PFSK-1 (cell line): ENCODE measurements at regions not wholly inside any gene's neighbourhood (a gene's known extent, or its start where the extent isn't known, plus 50 kb on each side); places are given as distances from the start of the nearest gene placed in this dataset.

Experiments used
- FOXP2 ChIP-seq: optimal IDR thresholded peaks from 2 replicates; pipeline ENCODE3; 2011; ENCODE audit warnings: borderline replicate concordance, control low read depth, inconsistent platforms; ENCODE audit not compliant: insufficient read depth; ENCODE audit errors: extremely low read length, extremely low read depth
- POLR2AphosphoS5 ChIP-seq: IDR thresholded peaks from 2 replicates; pipeline ENCODE4 v1.6.1; 2012; ENCODE audit warnings: low read depth, mild to moderate bottlenecking, control low read depth, low read length, moderate library complexity
- SIN3A ChIP-seq: IDR thresholded peaks from 2 replicates; pipeline ENCODE4 v1.6.1; 2012; ENCODE audit warnings: mild to moderate bottlenecking, low read length, moderate library complexity, borderline replicate concordance; ENCODE audit not compliant: insufficient read depth
- TAF1 ChIP-seq: IDR thresholded peaks from 2 replicates; pipeline ENCODE4 v1.6.1; 2012; ENCODE audit warnings: low read length, control low read depth, borderline replicate concordance; ENCODE audit not compliant: insufficient read depth
- TF ChIP-seq, protein P1 (sequence below), 2 experiments: IDR thresholded peaks; 2 replicates each; pipeline versions ENCODE4 v1.6.1 to v1.8.0; 2011 to 2012; ENCODE audit warnings: low read depth in 2 of 2, low read length in 2 of 2, control low read depth in 1 of 2, inconsistent platforms in 1 of 2, mild to moderate bottlenecking in 1 of 2, moderate library complexity in 1 of 2; ENCODE audit not compliant: insufficient read depth in 1 of 2

DNA sequence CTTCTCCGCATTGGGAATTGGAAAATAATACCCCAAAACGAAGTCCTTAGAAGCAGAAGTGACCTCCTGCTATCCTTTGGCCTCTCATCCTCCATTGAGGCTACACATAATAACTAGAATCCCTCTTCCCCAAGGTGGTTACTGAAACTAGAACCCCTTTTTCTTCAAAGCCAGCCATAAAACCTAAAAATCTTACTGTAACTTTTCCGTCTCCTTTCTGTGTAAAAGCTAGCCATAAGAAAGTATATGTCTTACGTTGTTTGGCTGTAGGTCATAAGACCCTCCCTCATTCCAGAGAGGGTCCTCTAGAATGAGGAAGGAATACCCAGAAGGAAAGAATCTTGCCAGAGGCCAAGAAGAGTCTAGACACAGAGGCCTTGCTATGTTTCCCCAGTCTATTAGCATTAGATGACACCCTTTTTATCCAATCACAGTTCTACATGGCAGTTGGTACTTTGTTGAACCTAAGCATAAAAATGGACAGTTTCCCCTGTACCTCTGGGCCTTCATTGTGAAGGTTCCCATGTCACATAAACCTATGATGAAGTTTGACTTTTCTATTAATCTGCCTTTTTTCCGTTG, 133.9 kb upstream of the BTN3A2 start:
- TF ChIP-seq POLR2AphosphoS5 (no peak), TAF1 (no peak), SIN3A (no peak), FOXP2 (no peak)
- TF ChIP-seq, protein P1, sequence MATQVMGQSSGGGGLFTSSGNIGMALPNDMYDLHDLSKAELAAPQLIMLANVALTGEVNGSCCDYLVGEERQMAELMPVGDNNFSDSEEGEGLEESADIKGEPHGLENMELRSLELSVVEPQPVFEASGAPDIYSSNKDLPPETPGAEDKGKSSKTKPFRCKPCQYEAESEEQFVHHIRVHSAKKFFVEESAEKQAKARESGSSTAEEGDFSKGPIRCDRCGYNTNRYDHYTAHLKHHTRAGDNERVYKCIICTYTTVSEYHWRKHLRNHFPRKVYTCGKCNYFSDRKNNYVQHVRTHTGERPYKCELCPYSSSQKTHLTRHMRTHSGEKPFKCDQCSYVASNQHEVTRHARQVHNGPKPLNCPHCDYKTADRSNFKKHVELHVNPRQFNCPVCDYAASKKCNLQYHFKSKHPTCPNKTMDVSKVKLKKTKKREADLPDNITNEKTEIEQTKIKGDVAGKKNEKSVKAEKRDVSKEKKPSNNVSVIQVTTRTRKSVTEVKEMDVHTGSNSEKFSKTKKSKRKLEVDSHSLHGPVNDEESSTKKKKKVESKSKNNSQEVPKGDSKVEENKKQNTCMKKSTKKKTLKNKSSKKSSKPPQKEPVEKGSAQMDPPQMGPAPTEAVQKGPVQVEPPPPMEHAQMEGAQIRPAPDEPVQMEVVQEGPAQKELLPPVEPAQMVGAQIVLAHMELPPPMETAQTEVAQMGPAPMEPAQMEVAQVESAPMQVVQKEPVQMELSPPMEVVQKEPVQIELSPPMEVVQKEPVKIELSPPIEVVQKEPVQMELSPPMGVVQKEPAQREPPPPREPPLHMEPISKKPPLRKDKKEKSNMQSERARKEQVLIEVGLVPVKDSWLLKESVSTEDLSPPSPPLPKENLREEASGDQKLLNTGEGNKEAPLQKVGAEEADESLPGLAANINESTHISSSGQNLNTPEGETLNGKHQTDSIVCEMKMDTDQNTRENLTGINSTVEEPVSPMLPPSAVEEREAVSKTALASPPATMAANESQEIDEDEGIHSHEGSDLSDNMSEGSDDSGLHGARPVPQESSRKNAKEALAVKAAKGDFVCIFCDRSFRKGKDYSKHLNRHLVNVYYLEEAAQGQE (IDR thresholded peaks at IDR 0.05; ENCODE audit: insufficient read depth in 1 of 2, low read depth in 2 of 2, low read length in 2 of 2) = no peak

DNA sequence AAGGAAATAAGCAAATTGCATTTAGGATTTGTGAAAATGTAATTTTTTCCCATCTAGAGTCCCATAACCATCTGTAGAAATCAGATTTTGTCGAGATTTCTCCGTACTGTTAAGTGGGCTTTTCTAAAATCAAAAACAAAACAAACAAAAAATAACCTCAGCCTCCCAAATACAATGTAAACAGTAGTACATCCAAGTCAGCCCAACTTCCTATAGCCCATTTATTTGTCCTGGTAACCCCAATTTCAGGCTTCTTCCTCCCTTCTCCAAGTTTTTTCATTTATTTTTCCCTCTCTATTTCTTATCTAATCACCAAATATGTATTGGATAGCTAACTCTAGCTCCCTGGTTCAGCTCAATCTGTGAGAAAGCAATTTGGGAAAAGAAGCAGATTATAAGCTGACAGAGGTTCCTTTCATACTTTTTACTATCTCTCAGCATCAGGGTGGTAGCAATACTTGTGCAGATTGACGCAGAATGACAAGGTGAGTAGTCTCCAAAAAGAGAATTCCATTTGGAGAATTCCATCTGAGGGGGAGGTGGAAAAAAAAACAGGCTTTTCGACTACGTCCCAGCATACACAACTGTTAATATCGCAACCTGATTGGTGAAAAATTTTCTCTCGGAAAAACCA, 132.6 kb upstream of the BTN3A2 start:
- TF ChIP-seq, protein P1 (IDR thresholded peaks at IDR 0.05; ENCODE audit: insufficient read depth in 1 of 2, low read depth in 2 of 2, low read length in 2 of 2) = no peak

DNA sequence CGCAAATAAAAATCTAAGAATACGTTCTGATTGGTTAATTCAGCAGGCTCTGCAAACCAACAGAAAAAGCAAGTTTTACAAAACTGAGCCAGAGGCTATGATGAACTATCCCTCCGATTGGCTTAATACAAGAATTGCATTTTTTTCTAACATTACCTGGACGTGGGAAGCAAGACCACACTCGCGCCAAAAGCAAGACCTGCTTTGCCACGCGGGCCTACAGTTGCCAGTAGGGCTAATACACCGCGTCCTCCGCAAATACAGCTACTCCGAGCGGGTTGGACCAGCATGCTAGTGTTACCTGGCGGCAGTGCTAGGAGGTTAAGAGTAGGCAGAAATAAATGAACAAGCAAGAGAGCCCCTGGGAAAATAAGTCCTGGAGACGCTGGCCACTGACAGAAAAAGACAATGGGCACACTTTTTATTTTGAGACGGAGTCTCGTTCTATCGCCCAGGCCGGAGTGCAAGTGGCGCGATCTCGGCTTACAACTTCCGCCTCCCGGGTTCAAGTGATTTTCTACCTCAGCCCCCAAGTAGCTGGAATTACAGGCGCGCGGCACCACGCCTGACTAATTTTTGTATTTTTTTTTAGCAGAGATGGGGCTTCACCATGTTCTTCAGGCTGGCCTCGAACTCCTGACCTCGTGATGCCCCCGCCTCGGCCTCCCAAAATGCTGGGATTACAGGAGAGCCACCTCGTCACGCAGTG, 131.9 kb upstream of the BTN3A2 start:
- TF ChIP-seq, protein P1 (IDR thresholded peaks at IDR 0.05; ENCODE audit: insufficient read depth in 1 of 2, low read depth in 2 of 2, low read length in 2 of 2) = no peak
- no peak for TF ChIP-seq SIN3A
- TF ChIP-seq POLR2AphosphoS5 = no peak
- no peak for TF ChIP-seq TAF1
- TF ChIP-seq FOXP2 = no peak

DNA sequence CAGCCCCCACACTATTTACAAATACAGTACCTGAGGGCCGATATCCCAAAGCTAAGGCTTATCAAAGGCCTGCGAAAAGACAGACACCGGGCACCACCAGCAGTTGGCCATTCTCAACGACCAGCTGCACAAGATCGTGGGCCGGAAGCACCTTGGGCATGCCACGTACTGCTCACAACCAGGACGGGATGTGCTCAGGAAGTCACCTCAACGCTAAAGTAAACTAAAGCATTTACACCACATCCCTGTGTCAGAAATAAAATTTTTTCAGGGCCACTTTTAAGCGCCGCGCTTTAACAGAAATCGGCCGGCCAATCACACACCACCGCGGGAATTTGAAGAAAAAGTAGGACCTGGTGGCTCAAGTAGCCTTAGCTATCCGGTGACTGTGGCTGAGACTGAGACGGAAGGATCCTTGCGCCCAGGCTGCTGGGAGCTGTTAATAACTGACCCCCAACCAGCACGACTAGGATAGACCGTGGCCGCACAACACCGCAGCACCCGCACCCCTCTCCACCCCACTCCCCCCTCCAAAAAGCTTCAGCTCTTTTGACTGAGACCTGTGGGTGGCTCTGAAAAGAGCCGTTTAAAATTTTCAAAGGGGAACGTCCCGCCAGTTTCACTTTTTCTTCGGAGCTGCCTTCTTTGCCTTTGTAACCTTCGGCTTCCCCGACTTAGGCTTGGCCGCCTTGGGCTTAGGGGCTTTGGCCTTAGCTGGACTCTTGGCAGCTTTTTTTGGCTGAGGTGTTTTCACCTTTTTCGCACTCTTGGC, 131.2 kb upstream of the BTN3A2 start:
- TF ChIP-seq, protein P1 (IDR thresholded peaks at IDR 0.05; ENCODE audit: insufficient read depth in 1 of 2, low read depth in 2 of 2, low read length in 2 of 2) = no peak
- TF ChIP-seq FOXP2 = no peak
- TF ChIP-seq TAF1 = peak; percentile 61; the same call in 1 of the 2 replicates
- TF ChIP-seq SIN3A = no peak
- peak; percentile 47; the same call in 1 of the 2 replicates for TF ChIP-seq POLR2AphosphoS5
